A673 (cell line): ENCODE measurements at regions not wholly inside any gene's neighbourhood (a gene's known extent, or its start where the extent isn't known, plus 50 kb on each side); places are given as distances from the start of the nearest gene placed in this dataset.

Experiments used
- CTCF ChIP-seq: fragments of 300-800, 200-600 bp; sonication (generic); conservative IDR thresholded peaks from 2 replicates; pipeline ENCODE4 v1.5.1; 2017; ENCODE audit warnings: low read depth, mild to moderate bottlenecking, antibody characterized with exemption, low read length, moderate library complexity, mixed read lengths
- EZH2 ChIP-seq: fragments of 200-600 bp; sonication (generic); IDR thresholded peaks from 2 replicates; pipeline ENCODE4 v1.6.1; 2017; ENCODE audit warnings: borderline replicate concordance, low read depth, mild to moderate bottlenecking, mixed read lengths, antibody characterized with exemption, low read length; ENCODE audit not compliant: poor library complexity, severe bottlenecking

GRCh38 chr6:168134560-168135201 is 55.7 kb upstream of the FRMD1 start:
- TF ChIP-seq CTCF (no peak), EZH2 (no peak)
